ENCODE measurements at regions not wholly inside any gene's neighbourhood (a gene's known extent, or its start where the extent isn't known, plus 50 kb on each side); places are given as distances from the start of the nearest gene placed in this dataset.

DNA sequence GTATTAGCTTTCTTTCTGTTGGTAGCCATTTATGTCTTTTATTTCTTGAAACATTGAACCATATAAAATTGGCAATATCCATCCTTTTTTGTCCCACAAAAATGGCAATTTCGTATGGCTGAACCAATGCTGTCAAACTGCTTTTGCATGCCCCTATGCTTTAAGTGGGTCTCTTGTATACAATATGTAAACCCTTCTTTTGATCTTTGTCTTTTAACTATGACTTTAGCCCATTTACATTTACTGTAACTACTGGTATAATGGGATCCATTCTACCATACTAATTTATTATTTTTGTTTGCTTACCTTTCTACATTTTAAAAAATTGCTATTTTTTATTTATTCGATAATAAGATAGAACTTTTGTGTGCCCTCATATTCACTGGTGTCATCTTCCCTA, 93.4 kb downstream of the TENT4A start:
- no peaks in the 10 kb centered on the region for H3K36me3 Mint-ChIP-seq (ENCODE audit: low read depth)
- H3K4me3 Mint-ChIP-seq, result no peak overlapping the region
- peaks cover 16% of the 10 kb centered on the region for H3K27me3 Mint-ChIP-seq

DNA sequence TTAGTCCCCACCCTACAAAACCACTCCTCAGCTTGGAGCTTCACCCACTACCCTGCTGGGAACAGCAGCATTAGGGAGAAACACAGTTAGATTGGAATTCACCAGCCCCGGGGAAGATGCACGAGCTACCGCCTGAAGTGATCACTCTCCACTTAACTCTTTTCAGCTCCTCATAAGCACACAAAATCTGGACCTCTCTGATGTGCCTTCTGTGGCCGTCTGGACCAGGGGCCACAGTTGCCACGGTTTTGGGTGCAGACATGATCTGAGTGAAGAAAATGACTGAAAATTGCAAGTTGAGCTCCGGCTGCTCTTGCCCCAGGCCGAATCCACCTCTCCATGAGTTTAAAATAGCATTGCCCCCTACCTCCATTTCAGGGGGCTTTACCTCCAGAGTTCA, 95.2 kb downstream of the TENT4A start:
- Mint-ChIP-seq H3K36me3 (ENCODE audit: low read depth) (no peaks in the 10 kb centered on the region), H3K4me1 (ENCODE audit: low read depth) (no peaks in the 10 kb centered on the region), H3K9me3 (peaks cover 5% of the 10 kb centered on the region), H3K4me3 (no peak overlapping the region), H3K27me3 (peaks cover 10% of the 10 kb centered on the region), H3K27ac (no peak overlapping the region)

More for the DNA sequence above, 93.4 kb downstream of the TENT4A start:
- Mint-ChIP-seq H3K27ac (no peak overlapping the region), H3K4me1 (ENCODE audit: low read depth) (no peaks in the 10 kb centered on the region), H3K9me3 (peaks cover 5% of the 10 kb centered on the region)

DNA sequence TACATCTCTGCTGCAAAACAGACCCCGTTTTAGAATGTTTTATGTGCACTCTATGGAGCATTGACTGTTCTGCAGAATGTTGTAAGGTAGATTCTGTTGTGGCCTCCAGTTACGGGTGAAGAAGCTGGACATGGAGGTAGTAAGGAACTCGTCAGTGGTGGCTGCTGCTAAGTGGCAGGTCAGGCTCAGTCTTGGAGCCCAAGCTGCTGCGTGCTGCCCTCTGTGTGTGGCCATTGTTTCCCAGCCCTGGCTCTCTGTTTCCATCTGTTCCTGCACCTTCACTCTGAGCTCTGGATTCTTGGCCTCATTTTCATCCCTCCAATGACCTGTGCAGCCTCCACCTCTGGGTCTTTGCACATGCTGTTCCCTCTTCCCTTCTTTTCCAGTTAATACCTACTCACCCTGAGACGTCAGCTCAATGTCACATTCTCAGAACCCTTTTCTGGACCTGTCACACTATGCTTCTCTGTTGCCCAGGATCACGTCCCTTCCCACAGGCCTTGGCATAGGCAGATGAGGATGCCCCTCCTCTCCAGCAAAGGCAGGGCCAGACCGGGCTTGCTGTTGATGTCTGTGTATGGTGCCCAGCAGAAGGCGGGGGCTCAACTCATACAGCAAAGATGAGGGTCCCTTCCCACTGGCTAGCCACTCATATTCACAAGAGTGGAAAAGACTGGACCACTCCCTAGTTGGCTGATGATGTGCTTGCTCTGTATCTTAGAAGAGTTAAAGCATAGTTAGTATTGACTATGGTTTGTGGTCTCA, 97.6 kb downstream of the TENT4A start:
- H3K27me3 Mint-ChIP-seq, result peaks cover 7% of the 10 kb centered on the region
- H3K36me3 Mint-ChIP-seq (ENCODE audit: low read depth), result no peaks in the 10 kb centered on the region
- H3K4me3 Mint-ChIP-seq, result no peak overlapping the region
- peaks cover 5% of the 10 kb centered on the region for H3K9me3 Mint-ChIP-seq
- no peak overlapping the region for H3K27ac Mint-ChIP-seq
- H3K4me1 Mint-ChIP-seq (ENCODE audit: low read depth), result no peaks in the 10 kb centered on the region

DNA sequence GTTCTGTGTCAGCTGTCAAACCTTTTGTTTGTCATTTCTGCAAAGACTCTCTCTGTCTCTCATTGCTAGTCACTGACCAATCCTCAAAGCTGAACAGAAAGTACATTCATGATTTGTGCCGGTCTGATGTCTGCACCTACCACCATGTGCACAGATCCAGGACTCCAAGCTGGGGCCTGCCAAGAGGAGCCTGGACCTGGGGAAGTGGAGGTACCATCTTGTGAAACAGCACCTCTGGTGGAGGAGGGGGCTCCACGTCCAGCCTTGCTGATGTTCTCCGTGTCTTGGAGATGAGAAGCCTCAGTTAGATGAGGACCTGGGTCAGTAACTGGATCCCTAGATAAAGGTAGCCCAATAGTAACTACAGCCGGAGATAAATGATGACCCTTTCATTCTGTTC, 98.9 kb downstream of the TENT4A start:
- Mint-ChIP-seq H3K36me3 (ENCODE audit: low read depth) (no peaks in the 10 kb centered on the region), H3K4me1 (ENCODE audit: low read depth) (no peaks in the 10 kb centered on the region), H3K27ac (no peak overlapping the region), H3K9me3 (no peaks in the 10 kb centered on the region), H3K4me3 (no peak overlapping the region), H3K27me3 (peaks cover 7% of the 10 kb centered on the region)

DNA sequence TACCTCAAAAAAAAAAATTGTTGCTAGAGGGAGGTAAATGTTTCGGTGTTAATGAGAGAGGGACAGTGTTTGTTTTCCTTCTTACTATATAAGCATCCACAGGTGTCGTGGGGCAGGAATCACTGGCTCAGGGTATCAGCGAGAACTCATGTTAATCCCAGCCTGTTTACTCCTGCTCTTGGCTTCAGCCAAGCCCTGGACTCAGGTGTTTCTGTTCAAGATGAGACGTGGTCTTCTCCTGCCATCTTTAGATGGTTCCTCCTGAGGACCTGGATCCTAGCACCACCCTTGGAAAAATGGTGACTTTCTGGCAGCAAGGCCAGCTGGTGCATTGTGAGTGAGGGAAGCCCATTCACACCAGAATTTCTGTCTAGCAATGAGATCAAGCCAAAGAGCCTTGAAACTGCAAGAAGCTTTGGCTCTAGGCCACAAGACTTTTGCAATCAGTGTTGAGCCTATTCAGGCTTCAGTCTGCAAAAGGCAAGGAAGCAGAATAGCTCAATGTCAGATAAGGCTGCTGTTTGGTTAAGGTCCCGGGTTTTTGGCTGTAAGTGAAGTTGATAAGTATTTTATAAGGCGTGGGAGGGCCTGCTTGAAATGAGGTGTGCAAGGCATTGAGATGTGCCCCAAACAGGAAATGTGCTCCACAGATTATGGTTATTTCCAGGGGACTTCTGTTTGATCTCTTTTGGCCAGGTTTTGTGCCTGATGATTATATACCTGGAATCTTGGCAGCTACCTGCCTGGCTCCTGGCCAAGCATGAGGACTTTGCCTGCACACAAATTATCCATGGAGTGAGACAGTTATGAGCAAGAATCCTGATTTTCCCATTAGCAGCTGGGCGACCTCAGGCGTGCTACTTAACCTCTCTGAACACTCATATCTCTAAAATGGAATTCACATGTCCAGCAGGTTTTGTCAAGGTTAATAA, 99.8 kb downstream of the TENT4A start:
- no peaks in the 10 kb centered on the region for H3K36me3 Mint-ChIP-seq (ENCODE audit: low read depth)
- H3K27ac Mint-ChIP-seq, result no peak overlapping the region
- H3K4me3 Mint-ChIP-seq, result no peak overlapping the region

DNA sequence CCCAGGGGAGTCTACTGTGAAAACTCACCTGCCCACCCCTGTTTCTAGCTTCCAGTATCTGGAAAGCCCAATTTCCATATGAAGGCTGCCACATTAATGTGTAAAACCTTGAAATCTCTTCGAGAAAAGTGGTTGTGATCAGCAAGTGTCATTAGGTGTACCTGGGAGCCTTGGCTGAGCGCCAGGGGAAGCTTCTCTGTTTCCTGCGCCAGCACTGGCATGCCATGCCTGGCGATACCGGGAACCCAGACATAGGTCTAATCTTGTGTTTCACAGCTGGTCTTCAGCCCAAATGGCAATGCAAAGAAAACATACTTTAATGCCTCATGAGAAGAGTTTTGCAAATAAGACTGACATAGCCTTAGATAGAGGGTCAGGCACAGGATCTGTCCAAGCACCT, 101.6 kb downstream of the TENT4A start:
- Mint-ChIP-seq H3K4me1 (ENCODE audit: low read depth) (no peaks in the 10 kb centered on the region), H3K36me3 (ENCODE audit: low read depth) (no peaks in the 10 kb centered on the region), H3K4me3 (no peak overlapping the region), H3K27me3 (peaks cover 10% of the 10 kb centered on the region), H3K27ac (no peak overlapping the region), H3K9me3 (no peaks in the 10 kb centered on the region)

More for the DNA sequence above, 99.8 kb downstream of the TENT4A start:
- Mint-ChIP-seq H3K4me1 (ENCODE audit: low read depth) (no peaks in the 10 kb centered on the region), H3K27me3 (no peaks in the 10 kb centered on the region), H3K9me3 (no peaks in the 10 kb centered on the region)

DNA sequence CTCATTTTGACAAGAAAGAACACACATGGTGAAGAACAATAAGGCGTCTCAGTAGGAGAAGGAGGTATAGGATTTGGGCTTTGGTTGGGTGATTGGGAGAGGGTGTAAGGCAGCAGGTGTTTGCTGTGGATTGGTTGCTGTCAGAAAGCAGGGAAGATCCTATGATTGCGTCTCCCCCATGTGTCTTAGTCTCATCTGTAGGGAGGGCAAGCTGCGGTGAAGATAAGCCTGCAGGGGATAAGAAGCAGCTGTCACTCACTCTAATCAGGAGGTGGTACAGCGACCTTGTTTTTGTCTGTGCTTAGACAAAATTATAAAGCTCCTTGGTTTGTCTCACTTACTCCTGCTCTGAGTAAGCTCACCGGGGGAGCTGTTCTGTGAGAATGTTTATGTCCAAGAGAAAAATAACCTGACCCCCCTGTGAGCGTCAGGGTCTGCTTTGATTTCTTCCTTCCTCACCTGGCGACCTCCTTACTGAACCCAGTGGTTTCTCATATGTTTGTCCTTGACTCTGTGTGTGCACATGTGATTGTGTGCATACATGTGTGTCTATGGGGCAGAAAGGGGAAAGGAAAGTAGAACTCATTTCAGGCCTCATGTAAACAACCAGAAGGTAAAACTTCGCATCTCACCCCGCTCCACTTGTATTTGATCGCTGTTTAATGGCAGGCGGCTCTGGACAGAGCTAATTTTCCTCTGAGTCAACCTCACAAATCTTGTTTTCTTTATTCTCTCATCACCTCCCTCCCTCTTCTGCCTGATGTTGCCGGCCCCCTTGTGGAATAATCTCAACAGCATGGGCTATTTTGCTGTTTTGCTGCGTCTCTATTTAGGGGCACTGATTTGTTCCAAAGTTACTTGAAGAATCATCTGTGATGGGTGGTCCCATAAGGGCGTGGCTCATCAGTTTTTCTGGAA, 105.6 kb downstream of the TENT4A start:
- no peaks in the 10 kb centered on the region for H3K4me1 Mint-ChIP-seq (ENCODE audit: low read depth)
- peaks cover 17% of the 10 kb centered on the region for H3K27me3 Mint-ChIP-seq
- peaks cover 4% of the 10 kb centered on the region for H3K36me3 Mint-ChIP-seq (ENCODE audit: low read depth)
- H3K27ac Mint-ChIP-seq, result no peak overlapping the region
- peaks cover 16% of the 10 kb centered on the region for H3K9me3 Mint-ChIP-seq
- H3K4me3 Mint-ChIP-seq, result no peak overlapping the region

DNA sequence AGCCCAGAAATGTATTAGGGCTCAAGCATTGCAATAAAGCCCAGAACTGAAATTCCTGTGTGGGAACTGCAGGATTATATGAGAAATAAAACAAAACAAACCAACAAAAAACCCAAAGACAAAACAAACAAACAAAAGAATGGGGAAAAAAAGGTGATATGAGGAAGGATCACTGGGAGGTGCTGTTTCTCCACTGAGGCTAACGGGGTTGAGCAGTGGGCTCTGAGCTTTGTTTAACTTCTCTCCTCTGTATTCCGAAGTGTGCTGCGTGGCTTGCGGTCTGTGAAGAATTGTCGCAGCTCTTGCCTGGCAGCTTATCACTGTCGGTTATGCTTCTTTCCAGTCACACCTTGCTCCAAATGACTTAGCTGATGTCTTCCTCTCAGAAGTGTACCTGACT, 106.3 kb downstream of the TENT4A start:
- Mint-ChIP-seq H3K4me3 (no peak overlapping the region), H3K4me1 (ENCODE audit: low read depth) (no peaks in the 10 kb centered on the region), H3K27ac (no peak overlapping the region), H3K27me3 (peaks cover 17% of the 10 kb centered on the region), H3K9me3 (peaks cover 16% of the 10 kb centered on the region), H3K36me3 (ENCODE audit: low read depth) (peaks cover 4% of the 10 kb centered on the region)

DNA sequence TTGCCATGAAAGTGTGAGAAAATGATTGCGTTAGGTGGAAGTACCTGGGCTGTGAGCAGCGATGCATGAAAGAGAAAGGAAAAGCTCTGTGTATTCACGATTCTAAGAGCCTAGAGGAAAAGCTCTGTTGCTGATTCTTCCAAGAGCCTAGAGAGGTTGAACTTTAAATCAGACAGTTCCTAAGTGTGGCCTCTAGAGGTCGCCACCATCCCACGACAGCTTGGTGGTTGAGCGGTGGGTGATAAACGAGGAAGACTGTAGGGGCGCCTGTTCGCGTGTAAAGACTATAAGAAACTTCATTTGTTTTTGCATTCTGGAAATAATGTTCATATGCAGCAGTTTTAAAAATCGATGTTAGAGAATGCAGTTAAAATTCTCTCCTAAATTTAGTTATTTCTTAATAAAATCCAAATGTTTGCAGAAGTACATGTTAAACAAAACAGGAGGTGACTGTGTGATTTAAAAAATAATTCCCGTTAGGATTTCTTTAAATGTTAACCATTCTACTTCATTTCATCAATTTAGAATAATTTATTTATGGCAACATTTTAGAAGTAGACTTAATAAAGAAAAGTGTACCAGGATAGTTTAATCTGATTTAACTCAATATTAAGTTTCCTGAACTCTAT, 107.7 kb downstream of the TENT4A start:
- Mint-ChIP-seq H3K27ac (no peak overlapping the region), H3K9me3 (peaks cover 16% of the 10 kb centered on the region), H3K4me3 (no peak overlapping the region), H3K4me1 (ENCODE audit: low read depth) (no peaks in the 10 kb centered on the region), H3K27me3 (peaks cover 21% of the 10 kb centered on the region), H3K36me3 (ENCODE audit: low read depth) (peaks cover 4% of the 10 kb centered on the region)

DNA sequence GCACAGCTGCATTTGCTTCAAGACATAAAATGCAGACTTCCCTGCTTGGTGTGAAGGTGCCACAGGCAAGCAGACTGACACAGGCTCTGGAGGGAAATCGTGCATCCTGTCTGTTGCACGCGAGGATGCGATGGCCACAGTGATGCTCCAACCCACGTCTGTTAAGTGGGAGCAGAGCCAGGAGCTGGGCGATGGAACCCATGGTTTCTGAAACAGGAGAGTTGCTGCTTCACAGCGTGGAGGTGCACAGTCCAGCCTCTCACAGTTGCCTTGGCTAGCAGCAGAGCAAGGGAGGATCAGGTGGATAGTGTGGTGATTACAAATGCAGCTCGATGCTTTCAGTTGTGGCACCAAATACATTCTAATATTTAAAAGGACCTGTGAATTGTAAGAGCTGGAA, 108.8 kb downstream of the TENT4A start:
- H3K4me3 Mint-ChIP-seq, result no peak overlapping the region
- peaks cover 16% of the 10 kb centered on the region for H3K9me3 Mint-ChIP-seq
- H3K4me1 Mint-ChIP-seq (ENCODE audit: low read depth), result peaks cover under 1% of the 10 kb centered on the region
- H3K36me3 Mint-ChIP-seq (ENCODE audit: low read depth), result peaks cover 4% of the 10 kb centered on the region
- no peak overlapping the region for H3K27ac Mint-ChIP-seq
- H3K27me3 Mint-ChIP-seq, result peaks cover 21% of the 10 kb centered on the region

DNA sequence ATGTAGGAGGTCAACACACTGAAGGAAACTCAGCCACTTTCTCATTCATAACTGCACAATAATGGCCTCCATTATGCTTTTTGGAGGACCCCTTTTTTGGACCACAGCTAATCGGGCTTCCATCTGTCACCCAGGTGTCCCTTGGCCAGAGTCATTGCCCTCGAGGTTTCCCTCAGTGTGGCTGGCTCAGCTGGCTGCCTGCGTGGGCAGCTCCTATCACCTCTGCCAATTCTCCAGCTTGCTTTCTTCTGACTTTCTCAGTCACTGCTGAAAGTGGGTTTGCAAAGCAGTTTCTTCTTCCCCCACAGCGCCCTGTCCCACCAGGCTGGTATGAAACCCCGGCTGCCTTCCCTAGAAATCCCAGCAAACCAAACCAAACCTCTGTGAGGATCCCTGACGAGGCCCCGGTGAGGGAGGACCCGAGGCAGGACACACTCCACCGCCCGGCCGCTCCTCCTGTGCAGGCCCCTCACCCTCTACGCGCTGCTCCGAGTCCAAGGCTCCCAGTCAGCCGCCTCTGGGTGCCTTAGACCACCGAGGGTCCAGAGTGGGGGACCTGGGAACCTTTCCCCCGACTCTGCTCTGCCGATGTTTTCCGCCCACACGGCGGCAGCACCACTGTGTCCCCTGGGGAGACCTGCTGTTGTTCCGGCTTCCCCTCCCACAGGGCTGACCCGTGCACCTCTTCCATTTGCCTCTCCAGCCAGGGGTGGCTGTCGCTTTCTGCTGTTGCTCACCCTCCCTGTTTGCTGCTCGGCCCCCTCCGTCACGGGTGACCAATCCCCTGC, 109.5 kb downstream of the TENT4A start:
- H3K27me3 Mint-ChIP-seq, result peaks cover 21% of the 10 kb centered on the region
- H3K4me1 Mint-ChIP-seq (ENCODE audit: low read depth), result peaks cover 7% of the 10 kb centered on the region
- H3K4me3 Mint-ChIP-seq, result no peak overlapping the region
- H3K27ac Mint-ChIP-seq, result no peak overlapping the region
- H3K9me3 Mint-ChIP-seq, result peaks cover 16% of the 10 kb centered on the region
- peaks cover 4% of the 10 kb centered on the region for H3K36me3 Mint-ChIP-seq (ENCODE audit: low read depth)

DNA sequence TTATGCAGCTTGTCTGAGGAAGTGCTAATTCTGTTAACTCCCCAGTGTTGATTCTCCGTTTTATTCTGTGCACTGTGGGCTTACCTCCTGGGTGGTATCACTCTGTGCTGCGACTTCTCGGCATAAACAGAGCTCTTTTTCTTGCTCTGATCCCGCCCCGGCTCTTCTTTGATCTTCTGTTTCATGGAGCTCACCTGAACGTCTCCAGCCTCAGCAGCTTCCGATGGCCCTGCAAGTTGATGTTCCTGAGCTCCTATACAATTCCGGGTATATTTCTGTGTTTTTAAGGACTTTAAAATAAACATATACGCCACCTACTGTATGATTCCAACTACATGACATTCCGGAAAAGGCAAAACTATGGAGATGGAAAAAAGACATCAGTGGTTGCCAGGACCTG, 110.8 kb downstream of the TENT4A start:
- Mint-ChIP-seq H3K4me3 (no peak overlapping the region), H3K36me3 (ENCODE audit: low read depth) (peaks cover 4% of the 10 kb centered on the region), H3K4me1 (ENCODE audit: low read depth) (peaks cover 19% of the 10 kb centered on the region), H3K27me3 (peaks cover 15% of the 10 kb centered on the region), H3K27ac (no peak overlapping the region), H3K9me3 (peaks cover 16% of the 10 kb centered on the region)

DNA sequence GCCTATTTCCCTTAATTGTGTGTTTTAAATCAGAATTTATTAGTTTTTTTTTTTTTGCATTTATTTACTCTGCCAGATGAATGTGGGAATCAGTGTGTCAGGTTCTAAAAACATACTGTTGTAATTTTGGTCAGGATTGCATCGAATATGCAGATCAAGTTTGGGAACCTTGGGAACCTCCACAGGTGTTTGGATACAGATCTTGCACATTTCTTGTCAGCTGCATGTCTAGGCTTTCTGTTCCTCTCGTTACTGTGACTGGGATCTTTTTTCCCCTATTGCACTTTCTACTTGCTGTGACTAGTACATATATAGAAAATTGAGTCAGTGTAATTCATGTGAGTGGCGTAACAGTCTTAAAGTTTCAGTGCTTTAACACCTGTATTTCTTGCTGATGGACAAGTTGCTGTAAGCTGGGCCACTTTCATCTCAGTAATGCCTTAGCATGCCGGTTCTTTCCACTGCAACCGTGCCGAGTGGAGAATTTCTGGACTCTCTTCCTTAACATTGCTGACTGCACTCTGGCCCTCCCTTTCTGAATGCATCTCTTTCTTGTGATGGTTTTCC, 112.5 kb downstream of the TENT4A start:
- H3K4me1 Mint-ChIP-seq (ENCODE audit: low read depth), result peaks cover 31% of the 10 kb centered on the region
- H3K36me3 Mint-ChIP-seq (ENCODE audit: low read depth), result peaks cover 2% of the 10 kb centered on the region
- H3K27me3 Mint-ChIP-seq, result peaks cover 9% of the 10 kb centered on the region
- H3K4me3 Mint-ChIP-seq, result no peak overlapping the region
- no peak overlapping the region for H3K27ac Mint-ChIP-seq
- H3K9me3 Mint-ChIP-seq, result peaks cover 20% of the 10 kb centered on the region

Data from stimulated activated naive CD8-positive, alpha-beta T cell treated with anti-CD3 and anti-CD28 coated beads, Interleukin-15, Interleukin-2, amounts not matched to agents 100 ng/mL and 50 ng/mL, for 24 hours (primary cell).